A549 (cell line): ENCODE measurements at regions not wholly inside any gene's neighbourhood (a gene's known extent, or its start where the extent isn't known, plus 50 kb on each side); places are given as distances from the start of the nearest gene placed in this dataset.

ENCODE experiments used
- KDM1A ChIP-seq: fragments of 200-600 bp; sonication (generic); IDR thresholded peaks from 2 replicates; pipeline ENCODE4 v1.6.1; 2016; ENCODE audit warnings: low read depth, mild to moderate bottlenecking
- PBX3 ChIP-seq: IDR thresholded peaks from 2 replicates; pipeline ENCODE4 v1.6.1; 2012

GRCh38 chr11:17138562-17138961, 61.1 kb upstream of the RPS13 start:
- TF ChIP-seq KDM1A: no peak
- TF ChIP-seq PBX3: no peak
